Cardiac fibroblast (primary cell): ENCODE measurements at regions not wholly inside any gene's neighbourhood (a gene's known extent, or its start where the extent isn't known, plus 50 kb on each side); places are given as distances from the start of the nearest gene placed in this dataset.
A peak's percentile ranks its signal among the peaks of the same experiment; 100 is the strongest.
"Not testable (repeated sequence)": the region's sequence is repeated elsewhere in the genome, so short reads cannot be mapped to it uniquely, and the experiment has no call there.

Source experiments
- DNase-seq, 2 donors: peaks; one replicate each; pipeline versions ENCODE4 v3.0.0 to v3.0.0-alpha.2; 2010; ENCODE audit warnings: low read depth in 2 of 2
- H3K4me3 ChIP-seq, 2 donors: replicated peaks in 1 of 2; 1 replicate in 1 of 2; 2 replicates in 1 of 2; pipeline ENCODE4 v1.5.1; 2011; ENCODE audit warnings: low read depth in 2 of 2, low read length in 2 of 2, mild to moderate bottlenecking in 2 of 2, moderate library complexity in 1 of 2
- CTCF ChIP-seq: IDR thresholded peaks from one replicate; pipeline ENCODE4 v1.5.1; 2011; ENCODE audit warnings: low read depth, mild to moderate bottlenecking, low read length, inconsistent platforms

- DNase-seq = no peak
- no peak overlapping the region for H3K4me3 ChIP-seq
- no peak for TF ChIP-seq CTCF
These were observed 60.8 kb upstream of the APCDD1L start for GRCh38 chr20:58575776-58576602.

GRCh38 chr20:58574469-58574868 is 59.3 kb upstream of the APCDD1L start:
- TF ChIP-seq CTCF = no peak
- DNase-seq = no peak

GRCh38 chr20:58573986-58574385 is 58.8 kb upstream of the APCDD1L start:
- DNase-seq = no peak
- no peak overlapping the region for H3K4me3 ChIP-seq
- TF ChIP-seq CTCF = no peak

More at GRCh38 chr20:58574469-58574868, 59.3 kb upstream of the APCDD1L start:
- no peak overlapping the region for H3K4me3 ChIP-seq

- TF ChIP-seq CTCF = no peak
- DNase-seq = no peak
- no peak overlapping the region for H3K4me3 ChIP-seq
These were observed 58.1 kb upstream of the APCDD1L start for GRCh38 chr20:58573257-58573656.

- not testable (repeated sequence) for H3K4me3 ChIP-seq, DNase-seq
These were observed 57.2 kb upstream of the APCDD1L start for GRCh38 chr20:58572428-58572763.

GRCh38 chr20:58571693-58572427 is 56.7 kb upstream of the APCDD1L start:
- H3K4me3 ChIP-seq = no peak overlapping the region
- no peak for TF ChIP-seq CTCF
- peak in 1 of 2 donors; percentile 19 for DNase-seq

- TF ChIP-seq CTCF = no peak
- no peak for DNase-seq
- H3K4me3 ChIP-seq = no peak overlapping the region
These were observed 56.1 kb upstream of the APCDD1L start for GRCh38 chr20:58571356-58571692.
